ENCODE measurements at regions not wholly inside any gene's neighbourhood (a gene's known extent, or its start where the extent isn't known, plus 50 kb on each side); places are given as distances from the start of the nearest gene placed in this dataset.
"Not testable (repeated sequence)": the region's sequence is repeated elsewhere in the genome, so short reads cannot be mapped to it uniquely, and the experiment has no call there.

DNA sequence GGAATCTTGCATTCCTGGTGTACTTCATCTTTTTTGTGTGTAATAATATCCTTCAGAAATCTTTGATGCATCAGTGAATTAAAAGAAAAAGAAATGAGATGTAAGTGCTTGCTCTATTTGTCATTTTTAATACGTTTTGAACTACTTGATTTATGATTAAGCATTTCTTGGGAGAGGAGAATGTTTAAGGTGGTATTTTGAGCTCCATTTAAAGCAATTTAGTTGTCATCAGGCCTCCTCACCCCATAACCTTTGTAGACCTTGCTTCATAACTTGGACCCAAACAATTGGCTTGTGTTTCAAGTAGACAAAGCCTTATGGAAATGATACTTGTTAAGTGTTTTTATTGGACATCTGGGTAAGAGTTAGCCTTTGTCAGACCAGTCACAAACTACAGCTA, 87.1 kb upstream of the VEPH1 start:
- no peak overlapping the region for H3K4me3 ChIP-seq (ENCODE audit: low read length)

DNA sequence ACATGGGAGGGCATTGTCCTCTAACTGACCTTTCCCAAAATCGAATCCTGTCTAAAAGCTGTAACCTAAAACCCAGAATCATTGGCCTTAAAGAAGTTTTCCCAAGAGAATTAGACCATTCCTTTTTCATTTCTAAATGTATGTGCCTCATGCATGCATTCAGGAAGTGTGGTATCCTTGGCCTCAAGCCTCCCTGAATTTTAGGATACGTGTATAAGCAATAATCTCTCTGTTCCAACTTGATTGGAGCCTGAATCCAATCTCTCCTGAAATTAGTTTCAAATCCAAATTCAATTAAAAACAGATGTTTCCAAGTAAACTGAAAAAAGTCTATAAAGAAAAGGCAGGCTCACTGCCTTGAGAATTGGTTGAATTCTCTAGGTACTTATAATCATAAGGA, 86.0 kb upstream of the VEPH1 start:
- H3K9ac ChIP-seq (ENCODE audit: low read length) = no peak overlapping the region
- no peaks in the 10 kb centered on the region for H3K27me3 ChIP-seq (ENCODE audit: control insufficient read depth, insufficient read depth, low read length)
- H3K4me3 ChIP-seq (ENCODE audit: low read length) = no peak overlapping the region
- no peaks in the 10 kb centered on the region for H3K36me3 ChIP-seq (ENCODE audit: control insufficient read depth, low read depth, low read length)
- H3K4me1 ChIP-seq (ENCODE audit: control insufficient read depth, low read depth, low read length) = no peaks in the 10 kb centered on the region
- H3K9me3 ChIP-seq (ENCODE audit: control insufficient read depth, low read depth, low read length) = no peaks in the 10 kb centered on the region
- H3K27ac ChIP-seq (ENCODE audit: low read length) = no peak overlapping the region

More for the DNA sequence above, 87.1 kb upstream of the VEPH1 start:
- H3K27ac ChIP-seq (ENCODE audit: low read length) = no peak overlapping the region
- no peaks in the 10 kb centered on the region for H3K36me3 ChIP-seq (ENCODE audit: control insufficient read depth, low read depth, low read length)
- no peaks in the 10 kb centered on the region for H3K27me3 ChIP-seq (ENCODE audit: control insufficient read depth, insufficient read depth, low read length)
- H3K9ac ChIP-seq (ENCODE audit: low read length) = no peak overlapping the region
- no peaks in the 10 kb centered on the region for H3K4me1 ChIP-seq (ENCODE audit: control insufficient read depth, low read depth, low read length)
- H3K9me3 ChIP-seq (ENCODE audit: control insufficient read depth, low read depth, low read length) = no peaks in the 10 kb centered on the region

- H3K4me3 ChIP-seq (ENCODE audit: low read length) = no peak overlapping the region
- H3K27ac ChIP-seq (ENCODE audit: low read length) = no peak overlapping the region
- no peaks in the 10 kb centered on the region for H3K4me1 ChIP-seq (ENCODE audit: control insufficient read depth, low read depth, low read length)
- H3K9me3 ChIP-seq (ENCODE audit: control insufficient read depth, low read depth, low read length) = no peaks in the 10 kb centered on the region
- no peak overlapping the region for H3K9ac ChIP-seq (ENCODE audit: low read length)
- no peaks in the 10 kb centered on the region for H3K36me3 ChIP-seq (ENCODE audit: control insufficient read depth, low read depth, low read length)
- H3K27me3 ChIP-seq (ENCODE audit: control insufficient read depth, insufficient read depth, low read length) = no peaks in the 10 kb centered on the region
These were observed 85.3 kb upstream of the VEPH1 start for GRCh38 chr3:157588386-157589060.

GRCh38 chr3:157586293-157586692, 83.1 kb upstream of the VEPH1 start:
- Histone ChIP-seq H3K4me3 (ENCODE audit: low read length) (no peak overlapping the region), H3K36me3 (ENCODE audit: control insufficient read depth, low read depth, low read length) (no peaks in the 10 kb centered on the region)

DNA sequence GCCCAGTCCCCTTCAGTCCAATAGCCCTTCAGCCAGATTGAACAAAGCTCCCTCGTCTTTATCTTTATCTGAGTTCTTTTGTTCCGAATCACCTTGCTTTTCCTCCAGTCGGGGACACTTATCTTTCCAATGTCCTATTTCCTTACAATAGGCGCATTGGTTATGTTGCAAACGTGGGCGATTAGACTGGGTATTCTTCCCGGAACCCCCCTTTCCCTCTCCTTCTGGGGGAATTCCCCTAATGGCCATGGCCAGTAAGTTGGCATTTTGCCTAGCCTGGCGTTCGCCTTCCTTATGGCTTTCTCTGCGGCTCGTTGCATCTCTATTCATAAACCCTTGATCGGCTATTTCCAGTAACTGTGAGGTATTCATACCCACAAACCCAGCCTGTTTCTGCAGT, 82.2 kb upstream of the VEPH1 start:
- Histone ChIP-seq H3K27ac (ENCODE audit: low read length) (no peak overlapping the region), H3K36me3 (ENCODE audit: control insufficient read depth, low read depth, low read length) (no peaks in the 10 kb centered on the region), H3K27me3 (ENCODE audit: control insufficient read depth, insufficient read depth, low read length) (no peaks in the 10 kb centered on the region), H3K9me3 (ENCODE audit: control insufficient read depth, low read depth, low read length) (no peaks in the 10 kb centered on the region), H3K4me3 (ENCODE audit: low read length) (no peak overlapping the region), H3K4me1 (ENCODE audit: control insufficient read depth, low read depth, low read length) (no peaks in the 10 kb centered on the region), H3K9ac (ENCODE audit: low read length) (no peak overlapping the region)

More at GRCh38 chr3:157586293-157586692, 83.1 kb upstream of the VEPH1 start:
- H3K27ac ChIP-seq (ENCODE audit: low read length) = no peak overlapping the region
- no peak overlapping the region for H3K9ac ChIP-seq (ENCODE audit: low read length)
- H3K9me3 ChIP-seq (ENCODE audit: control insufficient read depth, low read depth, low read length) = no peaks in the 10 kb centered on the region
- no peaks in the 10 kb centered on the region for H3K27me3 ChIP-seq (ENCODE audit: control insufficient read depth, insufficient read depth, low read length)
- H3K4me1 ChIP-seq (ENCODE audit: control insufficient read depth, low read depth, low read length) = no peaks in the 10 kb centered on the region

- Histone ChIP-seq H3K27ac (ENCODE audit: low read length) (no peak overlapping the region), H3K9me3 (ENCODE audit: control insufficient read depth, low read depth, low read length) (no peaks in the 10 kb centered on the region), H3K4me1 (ENCODE audit: control insufficient read depth, low read depth, low read length) (no peaks in the 10 kb centered on the region), H3K9ac (ENCODE audit: low read length) (no peak overlapping the region), H3K27me3 (ENCODE audit: control insufficient read depth, insufficient read depth, low read length) (no peaks in the 10 kb centered on the region), H3K36me3 (ENCODE audit: control insufficient read depth, low read depth, low read length) (no peaks in the 10 kb centered on the region), H3K4me3 (ENCODE audit: low read length) (no peak overlapping the region)
These were observed 79.4 kb upstream of the VEPH1 start for GRCh38 chr3:157582637-157582973.

DNA sequence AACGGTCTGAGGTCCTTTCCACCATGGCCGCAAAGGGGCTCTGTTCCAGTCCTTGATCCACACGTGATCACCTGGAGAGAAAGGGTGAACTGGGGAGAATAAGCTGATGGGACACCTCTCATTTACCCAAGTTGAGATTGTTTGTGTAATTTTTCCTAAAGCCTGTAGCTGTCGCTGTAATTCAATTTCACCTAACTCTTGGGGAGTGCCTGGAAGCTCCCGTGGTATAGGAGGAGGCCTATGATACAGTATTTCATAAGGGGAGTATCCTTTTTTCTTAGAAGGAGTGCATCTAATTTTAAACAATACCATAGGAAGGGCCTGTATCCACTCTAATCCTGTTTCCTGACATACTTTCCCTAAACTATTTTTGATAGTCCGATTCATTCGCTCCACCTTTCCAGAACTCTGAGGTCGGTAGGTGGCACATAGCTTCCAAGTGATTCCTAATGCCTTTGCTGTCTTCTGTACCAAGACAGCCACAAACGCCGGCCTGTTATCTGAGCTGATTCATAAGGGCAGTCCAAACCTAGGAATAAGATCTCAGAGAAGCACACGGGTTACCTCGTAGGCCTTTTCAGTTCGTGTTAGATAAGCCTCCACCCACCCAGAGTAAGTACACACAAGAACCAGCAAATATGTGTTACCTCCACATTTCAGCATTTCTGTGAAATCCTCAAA, 78.9 kb upstream of the VEPH1 start:
- not testable (repeated sequence) for H3K9ac ChIP-seq (ENCODE audit: low read length); H3K9me3 ChIP-seq (ENCODE audit: control insufficient read depth, low read depth, low read length); H3K36me3 ChIP-seq (ENCODE audit: control insufficient read depth, low read depth, low read length); H3K4me1 ChIP-seq (ENCODE audit: control insufficient read depth, low read depth, low read length); H3K4me3 ChIP-seq (ENCODE audit: low read length); H3K27me3 ChIP-seq (ENCODE audit: control insufficient read depth, insufficient read depth, low read length); H3K27ac ChIP-seq (ENCODE audit: low read length)

DNA sequence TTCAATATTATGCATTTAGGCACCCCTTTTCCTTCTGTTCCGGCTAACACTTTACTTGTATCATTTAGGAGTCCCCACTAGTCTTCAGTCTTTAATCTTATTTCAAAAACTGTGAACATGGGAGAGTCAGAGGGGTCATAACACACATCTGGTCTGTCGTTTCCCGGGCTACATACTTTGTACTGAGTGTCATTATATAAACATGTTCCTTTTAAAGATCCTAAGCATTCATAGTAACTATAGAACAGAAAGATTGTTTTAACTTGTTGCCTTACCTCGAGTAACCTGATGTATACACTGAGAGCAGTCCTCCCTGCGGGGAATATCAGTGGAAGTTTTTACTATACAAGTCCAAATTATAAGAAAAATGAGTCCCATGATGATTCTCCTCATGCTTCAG, 78.2 kb upstream of the VEPH1 start:
- no peaks in the 10 kb centered on the region for H3K9me3 ChIP-seq (ENCODE audit: control insufficient read depth, low read depth, low read length)

DNA sequence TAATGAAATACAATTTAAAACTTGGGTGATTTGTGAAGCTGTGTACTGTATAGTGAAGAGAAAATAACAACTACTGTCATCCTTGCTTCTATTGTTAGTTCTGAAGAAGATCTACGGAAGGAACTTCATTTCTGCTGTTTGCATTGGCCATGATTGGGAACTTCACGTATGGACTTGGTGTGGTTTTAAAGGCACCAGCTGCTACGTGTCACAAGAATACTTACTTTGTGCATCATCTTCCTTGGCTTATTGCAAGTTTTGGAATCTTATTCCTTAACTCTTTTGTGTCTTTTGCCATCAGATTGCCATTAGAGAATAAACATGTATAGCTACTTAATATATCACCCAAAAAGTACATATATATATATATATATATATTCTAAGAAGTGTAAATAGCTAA, 75.0 kb upstream of the VEPH1 start:
- H3K9me3 ChIP-seq (ENCODE audit: control insufficient read depth, low read depth, low read length) = no peaks in the 10 kb centered on the region
- no peaks in the 10 kb centered on the region for H3K36me3 ChIP-seq (ENCODE audit: control insufficient read depth, low read depth, low read length)
- no peaks in the 10 kb centered on the region for H3K4me1 ChIP-seq (ENCODE audit: control insufficient read depth, low read depth, low read length)

More for the DNA sequence above, 78.2 kb upstream of the VEPH1 start:
- Histone ChIP-seq H3K4me3 (ENCODE audit: low read length) (no peak overlapping the region), H3K27ac (ENCODE audit: low read length) (no peak overlapping the region), H3K9ac (ENCODE audit: low read length) (no peak overlapping the region), H3K27me3 (ENCODE audit: control insufficient read depth, insufficient read depth, low read length) (no peaks in the 10 kb centered on the region), H3K36me3 (ENCODE audit: control insufficient read depth, low read depth, low read length) (no peaks in the 10 kb centered on the region), H3K4me1 (ENCODE audit: control insufficient read depth, low read depth, low read length) (no peaks in the 10 kb centered on the region)

DNA sequence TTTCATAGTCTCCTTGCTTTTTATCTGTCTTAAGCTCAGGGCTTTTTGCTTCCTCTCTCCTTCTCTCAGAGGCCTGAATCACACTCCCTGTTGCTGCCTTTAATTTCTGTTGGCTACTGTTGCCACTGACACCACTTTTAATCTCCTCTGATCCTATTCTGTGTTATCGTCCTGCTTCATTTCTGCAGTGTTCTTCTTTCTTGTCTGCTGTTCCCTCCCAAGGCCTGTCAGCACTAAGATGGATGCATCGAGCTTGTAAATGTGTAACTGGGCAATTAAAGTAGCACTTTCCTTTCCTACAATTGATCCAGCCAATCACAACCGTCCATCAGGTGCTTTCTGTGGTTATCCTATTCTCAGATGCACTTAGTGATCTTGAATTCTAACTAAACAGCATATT, 71.3 kb upstream of the VEPH1 start:
- Histone ChIP-seq H3K36me3 (ENCODE audit: control insufficient read depth, low read depth, low read length) (no peaks in the 10 kb centered on the region), H3K27me3 (ENCODE audit: control insufficient read depth, insufficient read depth, low read length) (no peaks in the 10 kb centered on the region), H3K4me3 (ENCODE audit: low read length) (no peak overlapping the region), H3K9ac (ENCODE audit: low read length) (no peak overlapping the region), H3K9me3 (ENCODE audit: control insufficient read depth, low read depth, low read length) (no peaks in the 10 kb centered on the region), H3K4me1 (ENCODE audit: control insufficient read depth, low read depth, low read length) (no peaks in the 10 kb centered on the region), H3K27ac (ENCODE audit: low read length) (no peak overlapping the region)

More for the DNA sequence above, 75.0 kb upstream of the VEPH1 start:
- no peak overlapping the region for H3K4me3 ChIP-seq (ENCODE audit: low read length)
- no peak overlapping the region for H3K27ac ChIP-seq (ENCODE audit: low read length)
- no peaks in the 10 kb centered on the region for H3K27me3 ChIP-seq (ENCODE audit: control insufficient read depth, insufficient read depth, low read length)
- H3K9ac ChIP-seq (ENCODE audit: low read length) = no peak overlapping the region

DNA sequence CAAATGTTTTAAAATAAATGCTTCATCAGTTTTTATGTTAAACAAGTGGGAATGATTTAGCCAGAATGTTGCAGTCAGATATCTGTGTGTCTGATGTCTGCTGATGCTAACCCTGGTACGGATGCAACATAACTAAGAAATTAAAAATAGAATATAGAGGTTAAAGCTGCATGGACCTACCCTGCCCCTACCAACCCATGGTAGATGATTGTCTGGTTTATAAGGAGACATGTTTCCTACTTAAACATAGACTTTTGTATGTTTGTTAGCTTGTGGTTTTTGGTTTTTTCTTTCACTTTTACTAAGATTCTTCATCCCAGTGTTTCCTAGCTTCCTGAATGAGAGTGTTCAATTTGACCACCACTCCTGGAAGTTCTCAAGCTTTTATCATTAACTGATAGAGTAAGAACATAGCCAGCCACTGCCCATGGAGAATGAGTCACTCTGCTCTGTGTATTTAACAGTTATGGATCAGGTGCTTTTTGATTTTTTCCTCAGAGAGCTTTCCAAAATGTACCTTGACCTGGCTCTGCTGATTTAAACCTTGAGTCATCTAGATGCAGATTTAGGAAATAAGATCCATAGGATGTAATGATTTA, 70.7 kb upstream of the VEPH1 start:
- H3K27ac ChIP-seq (ENCODE audit: low read length) = no peak overlapping the region

GRCh38 chr3:157573281-157573680, 70.1 kb upstream of the VEPH1 start:
- Histone ChIP-seq H3K27ac (ENCODE audit: low read length) (no peak overlapping the region), H3K27me3 (ENCODE audit: control insufficient read depth, insufficient read depth, low read length) (no peaks in the 10 kb centered on the region), H3K4me3 (ENCODE audit: low read length) (no peak overlapping the region), H3K9ac (ENCODE audit: low read length) (no peak overlapping the region), H3K36me3 (ENCODE audit: control insufficient read depth, low read depth, low read length) (no peaks in the 10 kb centered on the region), H3K4me1 (ENCODE audit: control insufficient read depth, low read depth, low read length) (no peaks in the 10 kb centered on the region), H3K9me3 (ENCODE audit: control insufficient read depth, low read depth, low read length) (no peaks in the 10 kb centered on the region)

More for the DNA sequence above, 70.7 kb upstream of the VEPH1 start:
- H3K4me3 ChIP-seq (ENCODE audit: low read length) = no peak overlapping the region
- H3K36me3 ChIP-seq (ENCODE audit: control insufficient read depth, low read depth, low read length) = no peaks in the 10 kb centered on the region
- no peaks in the 10 kb centered on the region for H3K4me1 ChIP-seq (ENCODE audit: control insufficient read depth, low read depth, low read length)
- no peaks in the 10 kb centered on the region for H3K9me3 ChIP-seq (ENCODE audit: control insufficient read depth, low read depth, low read length)
- H3K27me3 ChIP-seq (ENCODE audit: control insufficient read depth, insufficient read depth, low read length) = no peaks in the 10 kb centered on the region
- no peak overlapping the region for H3K9ac ChIP-seq (ENCODE audit: low read length)
